ENCODE measurements at regions not wholly inside any gene's neighbourhood (a gene's known extent, or its start where the extent isn't known, plus 50 kb on each side); places are given as distances from the start of the nearest gene placed in this dataset.

GRCh38 chr2:2998971-2999370, 378.6 kb downstream of the EIPR1 start:
- ChIA-PET POLR2A (interaction anchor here (0.6 kb wide), 1 partner anchor 121 kb away, joined by 3 read pairs; no protein-coding TSS in a partner anchor), CTCF (ENCODE audit: low intra/inter-chr PET ratio) (no interaction called here)
- intact Hi-C loops (cut with micrococcal nuclease): no loop called here
- no peak for FAIRE-seq
- in situ Hi-C loops (cut with MboI): no loop called here
- no peak for DNase-seq (ENCODE audit: extremely low read depth in 1 of 4, low spot score in 3 of 4)
- ATAC-seq: no peak
- Histone ChIP-seq H3K4me2 (ENCODE audit: insufficient read depth, low read length) (no peak overlapping the region), H3K9me1 (ENCODE audit: control insufficient read depth, insufficient read depth, low read length) (no peaks in the 10 kb centered on the region), H3K79me2 (ENCODE audit: control insufficient read depth, insufficient read depth, low read length) (no peaks in the 10 kb centered on the region), H4K20me1 (replicated peaks; ENCODE audit: control insufficient read depth, insufficient read depth, low read length) (no peaks in the 10 kb centered on the region), H3K27me3 (ENCODE audit: control insufficient read depth in 2 of 2, insufficient read depth in 2 of 2, low read length in 2 of 2) (peaks cover 0 to 13% of the 10 kb centered on the region in 2 experiments; a peak in 2 of 5 replicates), H3K9ac (ENCODE audit: insufficient read depth in 1 of 2, low read depth in 2 of 2, low read length in 2 of 2) (no peak overlapping the region), H3K27ac (ENCODE audit: extremely low read depth, low read depth, low read length) (no peak overlapping the region), H3K4me3 (no peak overlapping the region), H3K36me3 (ENCODE audit: control insufficient read depth, insufficient read depth, low read length) (no peaks in the 10 kb centered on the region), H3K4me1 (replicated peaks in 1 of 2; ENCODE audit: control insufficient read depth in 2 of 2, insufficient read depth in 2 of 2, low read length in 2 of 2) (no peaks in the 10 kb centered on the region), H2AFZ (ENCODE audit: low read depth, low read length) (no peak overlapping the region), H3K9me3 (replicated peaks; ENCODE audit: control insufficient read depth, insufficient read depth, low read depth, low read length) (no peaks in the 10 kb centered on the region)
- no TSS peak for BruUV-seq (replicated peaks)
- TF ChIP-seq RBM39 (optimal IDR thresholded peaks at IDR 0.05; ENCODE audit: low read depth, low read length) (no peak), ZSCAN29 (IDR thresholded peaks at IDR 0.05) (no peak), PHF21A (IDR thresholded peaks at IDR 0.05; ENCODE audit: borderline replicate concordance, low read depth) (no peak), ZNF41 (CRISPR knock-in tag; conservative IDR thresholded peaks at IDR 0.05) (no peak), HDAC8 (tag; IDR thresholded peaks at IDR 0.05) (no peak), ELK1 (CRISPR knock-in tag; IDR thresholded peaks at IDR 0.05) (no peak), ZHX1 (conservative IDR thresholded peaks at IDR 0.05; ENCODE audit: low read length) (no peak), ELF4 (CRISPR knock-in tag; IDR thresholded peaks at IDR 0.05) (no peak), GTF2A2 (tag; IDR thresholded peaks at IDR 0.05) (no peak), ZNF561 (CRISPR knock-in tag; conservative IDR thresholded peaks at IDR 0.05) (no peak), ZNF274 (IDR thresholded peaks at IDR 0.05; ENCODE audit: borderline replicate concordance, low read depth, low read length) (no peak), HMG20A (CRISPR knock-in tag; conservative IDR thresholded peaks at IDR 0.05) (no peak), CEBPB (tag; IDR thresholded peaks at IDR 0.05) (no peak), ZNF444 (CRISPR knock-in tag; IDR thresholded peaks at IDR 0.05) (no peak), FOXA3 (CRISPR knock-in tag; conservative IDR thresholded peaks at IDR 0.05 in 1 of 2, IDR thresholded peaks at IDR 0.05 in 1 of 2) (no peak), ZNF764 (CRISPR knock-in tag; IDR thresholded peaks at IDR 0.05; ENCODE audit: low read depth) (no peak), HMGXB4 (CRISPR knock-in tag; IDR thresholded peaks at IDR 0.05) (no peak), MLX (CRISPR knock-in tag; conservative IDR thresholded peaks at IDR 0.05) (no peak), ZNF586 (CRISPR knock-in tag; conservative IDR thresholded peaks at IDR 0.05) (no peak)
- 0% methylated on average over 9 of the region's 9 CpGs for WGBS (ENCODE audit: insufficient coverage, low coverage, missing lambda C conversion rate)

Data from K562 (cell line).